ENCODE measurements at regions not wholly inside any gene's neighbourhood (a gene's known extent, or its start where the extent isn't known, plus 50 kb on each side); places are given as distances from the start of the nearest gene placed in this dataset.

GRCh38 chr4:35897808-35898207 is 346.5 kb downstream of the ARAP2 start:
- TF ChIP-seq OSR1 (CRISPR knock-in tag; IDR thresholded peaks at IDR 0.05), result no peak
- TF ChIP-seq BACH2 (CRISPR knock-in tag; IDR thresholded peaks at IDR 0.05; ENCODE audit: borderline replicate concordance), result no peak
- TF ChIP-seq PATZ1 (CRISPR knock-in tag; IDR thresholded peaks at IDR 0.05; ENCODE audit: borderline replicate concordance), result no peak
- TF ChIP-seq CREB5 (CRISPR knock-in tag; IDR thresholded peaks at IDR 0.05; ENCODE audit: low read depth), result no peak

All from SK-N-SH treated with all-trans-retinoic acid at 6 μM for 48 hours (cell line).